GM21576 (cell line): ENCODE measurements at regions not wholly inside any gene's neighbourhood (a gene's known extent, or its start where the extent isn't known, plus 50 kb on each side); places are given as distances from the start of the nearest gene placed in this dataset.
"Not testable (repeated sequence)": the region's sequence is repeated elsewhere in the genome, so short reads cannot be mapped to it uniquely, and the experiment has no call there.

Source experiments
- ATAC-seq: cut with Tn5 transposase; IDR thresholded peaks from one replicate; pipeline ENCODE4 v1.9.1; 2021; ENCODE audit warnings: mild to moderate bottlenecking, moderate library complexity; ENCODE audit not compliant: unreplicated experiment

DNA sequence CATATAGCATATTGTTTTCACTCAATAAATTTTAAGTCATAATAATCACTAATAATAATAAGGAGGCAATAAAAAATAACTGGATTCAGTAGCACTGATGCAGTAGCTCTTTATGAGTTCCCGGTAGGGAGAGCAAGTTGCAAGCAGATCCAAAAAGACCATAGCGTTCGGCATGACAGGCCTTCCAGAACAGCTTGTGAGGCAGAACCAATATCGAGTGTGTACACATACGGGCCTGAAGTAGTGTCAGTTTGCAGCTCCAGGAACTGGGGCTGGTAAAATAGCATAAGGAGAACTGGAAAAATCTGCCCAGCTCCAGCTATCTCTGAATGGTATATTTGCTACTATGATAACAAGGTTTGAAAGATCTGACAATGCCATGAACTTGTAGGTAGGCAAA is 1607.8 kb upstream of the PIK3C3 start:
- ATAC-seq: no peak

DNA sequence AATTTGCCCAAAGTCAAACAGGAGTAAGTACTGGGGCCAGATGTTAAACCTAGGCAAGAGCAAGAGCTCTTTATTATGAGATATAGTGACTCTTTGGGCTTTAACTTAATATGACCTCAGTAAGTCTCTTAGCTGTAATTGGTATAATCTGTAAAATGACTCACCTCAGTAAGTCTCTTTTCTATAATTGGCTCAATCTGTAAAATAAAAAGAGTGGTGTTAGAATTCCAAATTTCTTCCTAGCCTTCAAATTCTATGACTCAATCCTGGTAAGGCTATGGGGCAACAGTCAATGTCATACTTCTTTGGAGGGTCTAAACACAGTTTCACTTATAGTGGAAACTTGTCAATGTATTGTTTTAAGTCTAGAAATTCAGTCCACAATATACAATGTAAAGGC is 1608.9 kb upstream of the PIK3C3 start:
- ATAC-seq: no peak

DNA sequence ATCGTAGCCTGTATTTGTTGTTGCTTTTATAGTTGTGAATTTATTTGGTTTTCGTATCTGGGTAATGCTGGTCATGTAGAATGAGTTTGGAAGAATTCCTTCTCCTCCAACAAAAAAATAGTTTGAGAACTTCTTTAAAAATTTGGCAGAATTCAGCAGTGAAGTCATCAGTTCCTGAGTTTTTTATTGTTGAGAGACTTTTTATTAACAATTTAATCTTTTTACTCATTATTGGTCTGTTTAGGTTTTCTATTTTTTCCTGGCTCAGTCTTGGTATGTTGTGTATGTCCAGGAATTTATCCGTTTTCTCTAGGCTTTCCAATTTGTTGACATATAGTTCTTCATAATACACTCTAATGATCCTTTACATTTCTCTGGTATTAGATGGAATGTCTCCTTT is 1613.3 kb upstream of the PIK3C3 start:
- no peak for ATAC-seq

DNA sequence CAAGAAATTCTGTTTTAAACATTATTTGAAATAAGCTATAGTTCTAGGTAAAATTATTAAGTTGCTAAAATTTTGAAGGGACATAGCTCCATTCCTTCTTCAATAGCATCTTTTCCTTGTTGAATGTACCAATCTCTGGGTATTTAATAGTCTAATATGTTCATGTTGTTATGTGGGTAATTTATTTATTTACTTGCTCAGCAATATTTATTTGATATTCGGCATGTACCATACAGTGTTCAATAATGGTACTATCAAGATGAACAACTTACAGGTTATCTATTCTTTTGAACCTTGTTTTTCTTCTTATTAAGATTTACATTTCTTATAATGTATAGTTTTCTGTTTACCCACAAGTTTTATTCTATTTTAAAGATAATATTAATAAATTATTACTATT is 1616.8 kb upstream of the PIK3C3 start:
- no peak for ATAC-seq

DNA sequence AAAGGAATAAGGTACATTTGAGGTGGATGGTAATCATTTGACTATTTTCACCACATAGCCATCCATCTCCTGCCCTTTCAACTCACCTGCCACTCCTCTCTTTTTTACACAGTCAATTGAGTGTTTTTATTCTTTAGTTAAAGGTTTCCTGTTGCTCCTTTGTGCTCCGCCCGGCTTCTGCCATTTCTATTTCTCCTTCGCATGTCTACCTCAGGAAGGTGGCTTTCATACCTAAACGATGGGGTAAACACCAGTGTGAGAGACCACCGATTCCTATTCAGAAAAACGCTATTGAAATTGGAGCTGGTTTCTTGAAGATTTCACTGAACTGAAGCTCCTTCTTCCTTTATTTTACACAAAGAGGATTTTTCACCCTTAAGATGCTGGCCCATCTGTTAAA is 1628.0 kb upstream of the PIK3C3 start:
- no peak for ATAC-seq

DNA sequence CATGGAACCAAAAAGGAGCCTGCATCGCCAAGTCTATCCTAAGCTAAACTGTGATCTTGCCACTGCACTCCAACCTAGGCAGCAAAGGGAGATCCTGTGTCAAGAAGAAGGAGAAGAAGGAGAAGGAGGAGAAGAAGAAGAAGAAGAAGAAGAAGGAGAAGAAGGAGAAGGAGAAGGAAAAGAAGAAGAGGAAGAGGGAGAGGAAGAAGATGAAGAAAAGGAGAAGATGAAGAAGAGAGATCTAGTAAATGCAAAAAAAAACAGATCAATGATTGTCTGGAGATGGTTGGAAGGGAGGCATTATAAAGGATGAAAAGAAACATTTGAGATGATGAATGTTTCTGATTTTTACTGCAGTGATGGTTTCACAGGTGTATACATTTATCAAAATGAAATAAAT is 1629.0 kb upstream of the PIK3C3 start:
- no peak for ATAC-seq

DNA sequence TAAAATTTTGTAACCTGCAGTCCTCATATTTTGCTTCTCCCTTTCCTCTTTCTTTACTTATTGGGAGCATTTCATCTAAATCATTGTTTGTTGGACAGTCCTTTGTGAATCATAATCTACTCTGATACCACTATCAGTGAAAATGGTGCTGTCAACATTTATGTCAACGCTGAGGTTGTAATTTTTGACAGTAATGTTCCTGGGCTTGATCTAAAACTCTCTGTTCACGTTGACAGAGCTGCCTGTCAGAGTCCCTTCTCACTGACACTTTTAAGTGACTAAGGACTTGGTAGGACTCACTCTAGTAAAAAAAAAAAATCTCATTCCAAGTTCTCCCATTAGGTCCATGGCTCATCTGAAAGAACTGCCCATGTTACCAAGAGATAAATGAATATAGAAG is 1640.8 kb upstream of the PIK3C3 start:
- ATAC-seq: no peak

DNA sequence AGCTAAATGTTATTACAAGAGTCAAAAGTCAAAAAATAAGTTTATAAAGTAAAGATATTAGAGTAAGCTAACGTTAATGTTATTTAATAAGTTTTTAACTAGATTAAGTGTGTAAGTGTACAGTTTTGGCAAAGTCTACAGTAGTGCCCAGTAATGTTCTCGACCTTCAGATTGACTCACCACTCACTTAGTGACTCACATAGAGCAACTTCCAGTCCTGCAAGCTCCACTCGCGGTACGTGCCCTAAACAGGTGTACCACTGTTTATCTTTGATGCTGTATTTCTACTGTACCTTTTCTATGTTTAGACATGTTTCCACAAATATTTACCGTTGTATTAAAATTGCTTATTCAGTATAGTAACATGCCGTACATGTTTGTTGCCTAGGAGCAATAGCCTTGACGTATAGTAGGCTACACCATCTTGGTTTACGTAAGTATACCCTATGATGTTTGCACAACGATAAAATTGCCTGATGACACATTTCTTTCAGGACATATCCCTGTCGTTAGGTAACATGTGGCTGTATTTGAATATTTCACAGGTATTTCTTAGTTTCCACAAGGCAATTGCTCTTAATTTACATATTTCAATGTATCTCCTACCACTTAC is 1641.9 kb upstream of the PIK3C3 start:
- no peak for ATAC-seq

DNA sequence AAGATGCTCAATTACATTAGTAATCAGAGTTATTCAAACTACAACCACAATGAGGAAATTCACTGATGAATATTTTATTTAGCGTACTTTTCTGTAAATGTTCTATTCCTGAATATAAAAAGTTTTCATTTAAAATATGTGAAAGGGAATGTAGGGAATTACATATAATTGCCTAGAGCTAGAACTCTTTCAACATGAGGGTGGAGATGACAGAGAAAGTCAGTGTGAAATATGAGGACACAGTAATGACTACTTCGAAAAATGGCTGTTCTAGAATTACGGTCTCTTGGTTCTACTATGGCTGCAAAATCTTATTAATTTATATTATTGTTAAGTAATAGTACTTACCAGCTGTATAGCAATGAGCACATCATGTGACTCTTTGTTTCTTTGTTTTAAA is 1647.4 kb upstream of the PIK3C3 start:
- ATAC-seq: no peak

DNA sequence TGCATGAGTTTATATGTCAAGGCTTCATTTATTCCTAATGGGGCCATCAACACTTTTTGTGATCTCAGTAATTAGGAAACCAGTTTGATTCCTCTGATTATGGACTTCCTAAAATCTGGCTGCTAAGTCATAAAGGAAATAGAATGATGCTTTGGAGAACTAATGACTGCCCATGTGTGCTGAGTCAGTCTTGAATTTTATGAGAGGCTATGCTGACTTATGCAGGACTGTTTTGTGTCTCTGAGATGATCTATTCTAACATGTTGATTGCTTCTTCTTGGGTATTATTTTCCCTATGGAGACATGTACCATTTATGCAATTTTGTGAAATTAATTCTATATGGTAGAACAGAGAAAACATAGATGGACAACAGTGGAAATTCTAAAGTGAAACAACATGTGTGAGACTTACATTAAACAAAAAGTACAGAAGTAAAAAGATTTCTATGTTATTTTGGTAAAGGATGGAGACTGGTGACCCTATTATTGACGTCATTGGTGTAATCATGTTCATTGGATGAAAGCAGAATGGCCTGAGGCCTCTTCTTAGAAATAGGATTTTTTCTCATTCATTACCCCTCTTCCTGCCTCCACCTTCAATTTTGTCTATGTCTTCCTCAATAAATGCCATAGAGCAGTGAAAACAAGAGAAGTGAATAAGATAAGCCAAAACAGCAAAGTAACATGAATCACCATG is 1658.2 kb upstream of the PIK3C3 start:
- no peak for ATAC-seq

DNA sequence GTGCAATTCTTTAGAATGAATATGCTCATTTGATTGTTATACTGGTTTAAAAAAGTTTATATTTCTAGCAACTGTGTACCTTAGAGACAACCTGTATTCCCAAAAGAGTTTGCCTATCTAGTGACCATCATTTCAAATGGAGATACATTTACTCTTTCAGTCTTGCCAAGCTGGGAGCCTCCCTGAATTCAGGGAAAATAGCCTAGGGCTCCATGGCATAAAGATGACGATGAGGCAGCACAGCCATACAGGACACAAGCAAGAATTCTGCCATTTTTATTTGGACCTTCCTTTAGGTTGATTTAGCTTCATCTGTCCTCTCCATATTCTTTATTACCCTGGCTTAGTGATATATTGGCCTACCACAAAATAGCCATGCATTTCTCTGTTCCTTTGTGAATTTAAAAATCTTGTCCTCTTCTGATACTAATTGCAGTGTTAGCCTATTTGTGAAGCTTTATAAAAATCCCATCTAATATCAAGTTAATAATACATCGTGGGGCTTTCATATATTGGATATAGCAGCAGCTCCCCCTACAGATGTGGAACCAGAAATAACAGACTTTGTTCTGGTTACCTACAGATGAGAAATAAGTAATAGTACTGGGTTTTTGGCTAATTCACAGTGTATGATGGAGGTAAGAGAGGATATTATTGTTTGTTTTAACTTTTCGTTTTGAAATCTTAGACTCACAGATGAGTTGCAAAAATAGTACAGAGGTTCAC is 1661.9 kb upstream of the PIK3C3 start:
- no peak for ATAC-seq

DNA sequence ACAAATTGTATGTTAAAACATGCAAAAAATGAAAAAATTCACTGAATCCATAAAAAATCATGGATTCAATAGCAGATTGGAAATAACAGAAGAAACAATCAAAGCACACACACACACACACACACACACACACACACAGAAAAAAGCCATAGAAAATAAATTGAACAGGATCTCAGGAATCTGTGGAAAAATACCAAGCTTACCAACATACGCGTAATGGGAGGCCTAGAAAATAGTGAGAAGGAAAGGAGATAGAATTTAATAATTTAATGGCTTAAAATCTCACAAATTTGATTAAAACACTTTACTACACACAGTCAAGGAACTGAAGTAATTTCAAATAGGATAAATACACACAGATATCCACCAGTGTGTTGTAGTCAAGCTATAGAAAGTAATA is 1671.5 kb upstream of the PIK3C3 start:
- ATAC-seq: no peak

DNA sequence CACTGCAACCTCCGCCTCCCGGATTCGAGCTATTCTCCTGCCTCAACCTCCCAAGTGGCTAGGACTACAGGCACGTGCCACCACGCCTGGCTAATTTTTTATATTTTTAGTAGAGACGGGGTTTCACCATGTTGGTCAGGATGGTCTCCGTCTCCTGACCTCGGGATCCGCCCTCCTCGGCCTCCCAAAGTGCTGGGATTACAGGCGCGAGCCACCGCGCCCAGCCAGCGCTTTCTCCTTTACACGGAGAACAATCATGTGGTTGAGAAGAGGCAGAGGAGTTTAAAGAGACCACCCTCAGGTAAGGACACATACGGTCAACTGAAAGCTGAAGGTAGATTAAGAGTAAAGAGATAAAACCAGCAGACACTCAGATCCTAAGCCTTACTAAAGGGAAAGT is 1673.7 kb upstream of the PIK3C3 start:
- ATAC-seq: not testable (repeated sequence)

DNA sequence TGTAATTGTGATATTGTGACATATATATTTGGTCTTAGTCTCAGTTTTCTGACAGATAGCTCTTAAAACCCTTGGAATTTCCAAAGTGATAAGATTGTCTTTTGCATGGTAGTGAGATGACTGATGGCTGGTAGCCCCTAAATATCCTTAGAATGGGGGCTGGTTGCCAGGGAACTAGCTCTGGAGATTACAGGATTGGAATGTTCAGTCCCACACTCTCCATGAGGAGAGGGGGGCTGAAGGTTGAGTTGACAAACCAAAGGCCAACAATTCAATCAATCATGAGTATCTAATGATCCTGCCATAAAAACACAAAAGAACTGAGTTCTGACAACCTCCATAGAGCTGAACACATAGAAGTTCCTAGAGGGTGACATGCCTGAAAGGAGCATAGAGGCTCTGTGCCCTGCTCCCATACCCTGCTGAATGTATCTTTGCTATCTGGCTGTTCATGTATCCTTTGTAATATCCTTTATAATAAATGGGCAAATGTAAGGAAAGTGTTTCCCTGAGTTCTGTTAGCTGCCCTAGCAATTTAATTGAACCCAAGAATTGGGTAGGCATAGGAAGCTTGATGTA is 1680.3 kb upstream of the PIK3C3 start:
- no peak for ATAC-seq

DNA sequence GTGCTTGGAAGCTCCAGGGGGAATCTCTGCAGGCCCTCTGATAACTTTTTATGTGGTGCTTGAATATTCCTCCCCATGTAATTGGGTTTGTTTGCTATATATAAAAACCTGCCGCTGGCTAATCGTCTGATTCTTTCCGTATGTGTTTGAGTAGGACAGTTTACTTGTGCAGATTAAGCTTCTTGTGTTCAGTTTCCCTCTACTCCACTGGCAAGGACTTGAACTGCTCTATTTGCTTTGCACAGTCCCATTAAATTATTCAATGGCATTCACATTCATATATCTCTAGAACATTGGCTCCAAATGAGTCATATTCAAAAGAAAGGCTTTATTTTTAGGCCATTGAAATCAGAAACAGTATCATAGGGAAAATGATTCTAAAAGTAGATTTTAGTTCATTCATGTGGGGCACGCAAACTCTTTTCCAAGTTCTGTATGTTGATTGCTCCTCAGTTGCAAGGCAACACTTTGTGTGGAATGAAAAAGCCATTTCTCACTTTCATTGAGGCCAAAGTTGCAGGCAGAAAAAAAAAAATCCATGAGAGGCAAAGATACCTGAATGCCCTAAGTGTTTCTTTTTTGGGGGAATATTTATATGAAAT is 1682.3 kb upstream of the PIK3C3 start:
- no peak for ATAC-seq

DNA sequence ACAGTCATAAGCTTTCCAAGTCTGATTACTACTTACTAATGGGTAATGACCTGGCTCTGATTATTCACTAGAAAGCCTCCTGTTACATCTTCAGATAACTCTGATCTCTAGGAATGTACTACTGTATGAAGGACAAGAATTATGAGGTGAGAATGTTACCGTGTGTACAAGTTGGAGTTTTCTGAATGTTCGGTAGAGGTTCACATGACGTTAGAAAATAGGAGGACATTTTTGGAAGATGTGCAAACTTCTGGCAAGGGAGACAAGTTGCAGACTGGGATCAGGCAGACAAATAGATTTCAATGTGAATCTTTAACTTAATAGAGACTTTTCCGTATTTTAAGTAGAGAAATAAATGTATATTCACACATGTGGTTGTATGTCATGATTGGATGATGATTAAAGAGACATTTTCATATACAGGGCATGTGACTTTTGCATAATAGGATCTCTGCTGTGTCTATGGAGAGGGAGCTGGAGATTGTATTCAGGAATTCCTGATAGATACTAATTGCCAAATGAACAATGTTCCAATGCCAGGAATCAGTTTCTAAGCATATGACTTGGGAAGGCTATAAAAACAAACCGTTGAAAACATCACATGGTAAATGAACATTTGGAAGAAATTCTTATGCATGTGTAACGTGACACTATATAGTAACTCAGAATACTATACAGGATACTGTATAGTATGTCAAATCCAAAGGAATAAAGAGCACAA is 1695.8 kb upstream of the PIK3C3 start:
- no peak for ATAC-seq

DNA sequence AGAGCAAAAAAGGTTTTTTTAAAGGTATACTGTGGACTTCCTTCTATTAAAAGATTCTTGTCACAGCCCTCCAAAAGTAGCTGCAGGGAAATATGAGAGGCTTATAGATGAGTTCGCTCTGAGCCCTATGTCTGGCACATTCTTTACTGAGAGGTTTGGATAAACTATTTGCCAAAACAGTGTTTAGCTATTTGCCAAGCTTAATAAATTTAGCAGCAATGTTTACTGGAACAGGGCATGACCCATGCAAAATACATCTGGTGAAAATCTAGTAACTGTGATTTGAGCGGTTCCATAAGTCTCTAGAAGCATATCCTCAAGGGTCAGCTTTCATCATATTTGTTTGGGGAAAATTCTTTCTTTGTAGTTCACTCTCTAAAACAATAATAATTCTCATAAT is 1696.7 kb upstream of the PIK3C3 start:
- ATAC-seq: no peak

DNA sequence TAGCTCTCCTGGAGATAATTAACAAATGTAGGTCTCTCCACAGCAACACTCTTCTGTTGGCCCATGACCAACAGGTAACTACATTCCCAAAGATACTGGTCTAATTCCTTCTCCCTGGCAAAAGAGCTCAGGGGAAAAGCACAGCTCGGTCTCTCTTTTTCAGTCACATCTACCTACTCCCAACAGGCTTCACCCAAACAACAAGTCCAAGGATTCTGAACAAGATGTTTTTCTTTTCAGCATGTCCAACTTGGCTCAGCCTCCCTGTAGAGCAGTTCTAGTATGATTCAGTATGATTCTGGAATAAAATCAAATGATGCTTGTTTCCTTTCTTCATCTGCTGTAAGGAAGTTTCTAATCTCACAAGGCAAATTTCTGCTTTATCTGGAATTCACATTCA is 1704.8 kb upstream of the PIK3C3 start:
- ATAC-seq: no peak

DNA sequence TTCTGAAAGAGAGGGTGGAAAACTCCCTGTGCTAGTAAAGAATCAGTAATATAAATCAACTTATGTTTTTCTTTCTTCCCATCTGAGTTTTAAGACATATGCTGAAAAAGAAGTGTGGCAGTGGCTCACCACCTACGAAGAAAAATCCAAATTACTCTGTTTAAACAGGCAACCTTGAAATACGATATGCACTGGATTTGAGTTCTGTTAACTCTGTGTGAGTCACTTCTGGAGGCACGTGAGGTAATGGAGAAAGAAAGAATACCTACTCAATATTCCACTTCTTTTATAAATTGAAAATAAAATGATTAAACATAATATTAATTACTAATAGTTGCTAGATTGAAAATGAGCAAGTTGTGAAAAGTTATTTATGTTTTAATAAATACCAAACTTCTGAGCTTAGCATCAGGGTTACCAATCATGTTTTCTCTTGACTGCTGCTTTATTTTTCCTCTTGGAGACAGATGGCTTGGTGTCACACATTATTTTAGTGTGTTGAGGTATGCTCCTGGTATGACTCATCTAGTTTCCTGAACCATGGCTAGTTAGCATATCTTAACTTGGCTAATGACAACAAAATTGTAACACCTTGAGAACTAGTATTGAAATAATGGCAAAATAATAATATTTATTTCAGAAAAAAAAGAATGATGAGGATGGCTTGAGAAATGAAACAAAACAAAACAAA is 1705.5 kb upstream of the PIK3C3 start:
- ATAC-seq: no peak

DNA sequence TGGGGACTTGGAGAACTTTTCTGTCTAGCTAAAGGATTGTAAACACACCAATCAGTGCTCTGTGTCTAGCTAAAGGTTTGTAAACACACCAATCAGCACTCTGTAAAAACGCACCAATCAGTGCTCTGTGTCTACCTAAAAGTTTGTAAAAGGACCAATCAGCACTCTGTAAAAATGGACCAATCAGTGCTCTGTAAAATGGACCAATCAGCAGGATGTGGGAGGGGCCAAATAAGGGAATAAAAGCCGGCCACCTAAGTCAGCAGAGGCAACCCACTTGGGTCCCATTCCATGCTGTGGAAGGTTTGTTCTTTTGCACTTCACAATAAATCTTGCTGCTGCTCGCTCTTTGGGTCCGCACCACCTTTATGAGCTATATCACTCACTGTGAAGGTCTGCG is 1709.4 kb upstream of the PIK3C3 start:
- ATAC-seq: not testable (repeated sequence)
